Muscle layer of colon (tissue), 2 donors: ENCODE measurements at regions not wholly inside any gene's neighbourhood (a gene's known extent, or its start where the extent isn't known, plus 50 kb on each side); places are given as distances from the start of the nearest gene placed in this dataset.
"Not testable (repeated sequence)": the region's sequence is repeated elsewhere in the genome, so short reads cannot be mapped to it uniquely, and the experiment has no call there.

Experiments
- H3K27ac ChIP-seq: one replicate; pipeline ENCODE4 v1.7.0; 2013; ENCODE audit warnings: low read depth, mild to moderate bottlenecking, low read length, moderate library complexity
- H3K27me3 ChIP-seq, 2 donors: one replicate each; pipeline ENCODE4 v1.7.0; 2013; ENCODE audit warnings: low read length in 2 of 2, mild to moderate bottlenecking in 2 of 2; ENCODE audit not compliant: insufficient read depth in 2 of 2, control insufficient read depth in 1 of 2
- H3K36me3 ChIP-seq: one replicate; pipeline ENCODE4 v1.7.0; 2013; ENCODE audit warnings: mild to moderate bottlenecking, low read length; ENCODE audit not compliant: insufficient read depth
- H3K4me1 ChIP-seq: one replicate; pipeline ENCODE4 v1.7.0; 2013; ENCODE audit warnings: mild to moderate bottlenecking, low read length; ENCODE audit not compliant: insufficient read depth
- H3K4me3 ChIP-seq, 2 donors: one replicate each; pipeline ENCODE4 v1.7.0; 2013; ENCODE audit warnings: low read length in 2 of 2, low read depth in 1 of 2, mild to moderate bottlenecking in 1 of 2, moderate library complexity in 1 of 2
- H3K9ac ChIP-seq: one replicate; pipeline ENCODE4 v1.7.0; 2013; ENCODE audit warnings: low read length
- H3K9me3 ChIP-seq: one replicate; pipeline ENCODE4 v1.7.0; 2013; ENCODE audit warnings: mild to moderate bottlenecking, low read length
- donor health status: abdominal sarcoma.
- donor health status: Adenocarcinoma of cecum.

- H3K9ac ChIP-seq, H3K4me1 ChIP-seq, H3K27ac ChIP-seq, H3K27me3 ChIP-seq, H3K4me3 ChIP-seq, H3K36me3 ChIP-seq, H3K9me3 ChIP-seq: not testable (repeated sequence)
Measured at GRCh38 chr3:110889376-110889699, 182.3 kb upstream of the NECTIN3 start.

GRCh38 chr3:110894574-110894973 is 177.0 kb upstream of the NECTIN3 start:
- Histone ChIP-seq H3K9me3 (no peaks in the 10 kb centered on the region), H3K27ac (no peak overlapping the region), H3K4me3 (no peak overlapping the region), H3K27me3 (no peaks in the 10 kb centered on the region), H3K9ac (no peak overlapping the region), H3K4me1 (no peaks in the 10 kb centered on the region), H3K36me3 (no peaks in the 10 kb centered on the region)

GRCh38 chr3:110895054-110895453 is 176.6 kb upstream of the NECTIN3 start:
- no peak overlapping the region for H3K27ac ChIP-seq
- no peaks in the 10 kb centered on the region for H3K9me3 ChIP-seq
- no peaks in the 10 kb centered on the region for H3K4me1 ChIP-seq
- H3K9ac ChIP-seq = no peak overlapping the region
- H3K4me3 ChIP-seq = no peak overlapping the region
- H3K36me3 ChIP-seq = no peaks in the 10 kb centered on the region
- H3K27me3 ChIP-seq = no peaks in the 10 kb centered on the region

GRCh38 chr3:110897046-110897445 is 174.6 kb upstream of the NECTIN3 start:
- Histone ChIP-seq H3K4me3 (no peak overlapping the region), H3K36me3 (no peaks in the 10 kb centered on the region), H3K27me3 (no peaks in the 10 kb centered on the region), H3K27ac (no peak overlapping the region), H3K9ac (no peak overlapping the region), H3K9me3 (no peaks in the 10 kb centered on the region), H3K4me1 (no peaks in the 10 kb centered on the region)

GRCh38 chr3:110900576-110900975 is 171.0 kb upstream of the NECTIN3 start:
- no peaks in the 10 kb centered on the region for H3K4me1 ChIP-seq
- H3K9me3 ChIP-seq = no peaks in the 10 kb centered on the region
- H3K4me3 ChIP-seq = no peak overlapping the region
- no peak overlapping the region for H3K27ac ChIP-seq
- H3K9ac ChIP-seq = no peak overlapping the region
- no peaks in the 10 kb centered on the region for H3K36me3 ChIP-seq
- H3K27me3 ChIP-seq = no peaks in the 10 kb centered on the region

GRCh38 chr3:110901536-110901935 is 170.1 kb upstream of the NECTIN3 start:
- H3K36me3 ChIP-seq = no peaks in the 10 kb centered on the region
- no peaks in the 10 kb centered on the region for H3K4me1 ChIP-seq
- H3K27me3 ChIP-seq = no peaks in the 10 kb centered on the region
- H3K9ac ChIP-seq = no peak overlapping the region
- H3K27ac ChIP-seq = no peak overlapping the region
- H3K4me3 ChIP-seq = no peak overlapping the region
- no peaks in the 10 kb centered on the region for H3K9me3 ChIP-seq

GRCh38 chr3:110902453-110903085 is 169.0 kb upstream of the NECTIN3 start:
- H3K9ac ChIP-seq = no peak overlapping the region
- no peaks in the 10 kb centered on the region for H3K36me3 ChIP-seq
- no peak overlapping the region for H3K4me3 ChIP-seq
- H3K4me1 ChIP-seq = no peaks in the 10 kb centered on the region
- no peaks in the 10 kb centered on the region for H3K27me3 ChIP-seq
- H3K27ac ChIP-seq = no peak overlapping the region
- H3K9me3 ChIP-seq = no peaks in the 10 kb centered on the region

GRCh38 chr3:110903771-110904519 is 167.7 kb upstream of the NECTIN3 start:
- Histone ChIP-seq H3K4me3 (no peak overlapping the region), H3K9ac (no peak overlapping the region), H3K36me3 (no peaks in the 10 kb centered on the region), H3K4me1 (no peaks in the 10 kb centered on the region), H3K27ac (no peak overlapping the region), H3K27me3 (no peaks in the 10 kb centered on the region), H3K9me3 (no peaks in the 10 kb centered on the region)

GRCh38 chr3:110904520-110904890 is 167.1 kb upstream of the NECTIN3 start:
- no peak overlapping the region for H3K27ac ChIP-seq
- no peak overlapping the region for H3K4me3 ChIP-seq
- H3K27me3 ChIP-seq = no peaks in the 10 kb centered on the region
- H3K4me1 ChIP-seq = no peaks in the 10 kb centered on the region
- H3K9me3 ChIP-seq = no peaks in the 10 kb centered on the region
- H3K9ac ChIP-seq = no peak overlapping the region
- H3K36me3 ChIP-seq = no peaks in the 10 kb centered on the region

GRCh38 chr3:110905121-110905520 is 166.5 kb upstream of the NECTIN3 start:
- Histone ChIP-seq H3K4me3 (no peak overlapping the region), H3K9ac (no peak overlapping the region), H3K27ac (no peak overlapping the region), H3K4me1 (no peaks in the 10 kb centered on the region), H3K9me3 (no peaks in the 10 kb centered on the region), H3K36me3 (no peaks in the 10 kb centered on the region), H3K27me3 (no peaks in the 10 kb centered on the region)

- H3K27ac ChIP-seq = no peak overlapping the region
- H3K9me3 ChIP-seq = no peaks in the 10 kb centered on the region
- H3K9ac ChIP-seq = no peak overlapping the region
- H3K4me3 ChIP-seq = no peak overlapping the region
- no peaks in the 10 kb centered on the region for H3K36me3 ChIP-seq
- H3K27me3 ChIP-seq = no peaks in the 10 kb centered on the region
- no peaks in the 10 kb centered on the region for H3K4me1 ChIP-seq
Measured at GRCh38 chr3:110909839-110910238, 161.8 kb upstream of the NECTIN3 start.

- Histone ChIP-seq H3K27me3 (no peaks in the 10 kb centered on the region), H3K4me3 (no peak overlapping the region), H3K4me1 (no peaks in the 10 kb centered on the region), H3K27ac (no peak overlapping the region), H3K36me3 (no peaks in the 10 kb centered on the region), H3K9ac (no peak overlapping the region), H3K9me3 (no peaks in the 10 kb centered on the region)
Measured at GRCh38 chr3:110910346-110910955, 161.2 kb upstream of the NECTIN3 start.
